Activated T-cell treated with anti-CD3 and anti-CD28 coated beads, Interleukin-2, amount 50 U/mL, for 72 hours (primary cell): ENCODE measurements at regions not wholly inside any gene's neighbourhood (a gene's known extent, or its start where the extent isn't known, plus 50 kb on each side); places are given as distances from the start of the nearest gene placed in this dataset.

Source experiments
- ATAC-seq, 2 donors: fragments of 150-1000 bp; cut with Tn5 transposase; replicated peaks in 1 of 2; 2 replicates each; pipeline ENCODE4 v1.10.0; 2021; ENCODE audit warnings: moderate library complexity in 2 of 2, mild to moderate bottlenecking in 1 of 2
- DNase-seq, 2 donors: peaks; one replicate each; pipeline ENCODE4 v3.0.0; 2021 to 2022; ENCODE audit warnings: mixed read lengths in 1 of 2
- H3K27ac Mint-ChIP-seq: one replicate; pipeline ENCODE4 v1.8.0; 2022; ENCODE audit warnings: mild to moderate bottlenecking, moderate library complexity, mixed read lengths
- H3K27me3 Mint-ChIP-seq: one replicate; pipeline ENCODE4 v1.8.0; 2022; ENCODE audit warnings: low read depth, mixed read lengths
- H3K36me3 Mint-ChIP-seq, 2 donors: one replicate each; pipeline ENCODE4 v1.8.0; 2022; ENCODE audit warnings: mixed read lengths in 2 of 2, mild to moderate bottlenecking in 1 of 2; ENCODE audit not compliant: insufficient read depth in 2 of 2
- H3K4me1 Mint-ChIP-seq: one replicate; pipeline ENCODE4 v1.8.0; 2022; ENCODE audit warnings: low read depth, mixed read lengths
- H3K4me3 Mint-ChIP-seq, 2 donors: one replicate each; pipeline ENCODE4 v1.8.0; 2022; ENCODE audit warnings: mild to moderate bottlenecking in 2 of 2, mixed read lengths in 2 of 2, moderate library complexity in 2 of 2
- H3K9me3 Mint-ChIP-seq, 2 donors: one replicate each; pipeline ENCODE4 v1.8.0; 2022; ENCODE audit warnings: mixed read lengths in 2 of 2

DNA sequence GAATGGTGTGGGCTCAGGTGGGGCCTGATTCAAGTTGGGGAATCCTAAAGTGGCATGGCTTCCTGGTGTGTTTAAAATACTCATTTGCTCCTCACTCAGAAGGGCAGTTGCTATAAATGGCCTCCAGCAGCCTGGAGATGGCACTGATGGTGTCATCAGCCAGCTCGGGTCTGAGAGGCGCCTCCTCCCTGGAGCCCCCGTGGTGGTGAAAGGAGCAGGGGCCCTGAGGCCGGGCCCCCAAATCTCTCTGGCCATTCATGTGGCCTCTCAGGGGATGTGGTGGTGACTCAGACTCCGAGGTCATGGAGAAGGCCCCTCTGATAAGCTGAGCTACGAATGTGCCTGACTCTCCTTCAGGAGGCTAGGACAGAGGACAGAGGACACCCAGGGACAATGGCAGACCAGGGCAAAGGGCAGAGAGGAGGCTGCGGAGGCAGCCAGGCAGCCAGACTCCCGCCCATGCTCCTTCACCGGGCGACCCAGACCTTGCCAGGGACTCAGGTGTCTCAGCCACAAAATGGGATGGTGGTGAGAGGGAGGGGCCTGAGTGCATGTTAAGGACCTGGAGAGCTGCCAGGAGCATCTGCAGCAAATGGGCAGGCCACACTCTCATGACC is 129.2 kb downstream of the CTTN start:
- Mint-ChIP-seq H3K36me3 (no peaks in the 10 kb centered on the region), H3K27ac (no peak overlapping the region), H3K4me1 (no peaks in the 10 kb centered on the region), H3K9me3 (no peaks in the 10 kb centered on the region), H3K27me3 (peaks cover 2% of the 10 kb centered on the region), H3K4me3 (no peak overlapping the region)
- no peak for ATAC-seq
- DNase-seq, result no peak

DNA sequence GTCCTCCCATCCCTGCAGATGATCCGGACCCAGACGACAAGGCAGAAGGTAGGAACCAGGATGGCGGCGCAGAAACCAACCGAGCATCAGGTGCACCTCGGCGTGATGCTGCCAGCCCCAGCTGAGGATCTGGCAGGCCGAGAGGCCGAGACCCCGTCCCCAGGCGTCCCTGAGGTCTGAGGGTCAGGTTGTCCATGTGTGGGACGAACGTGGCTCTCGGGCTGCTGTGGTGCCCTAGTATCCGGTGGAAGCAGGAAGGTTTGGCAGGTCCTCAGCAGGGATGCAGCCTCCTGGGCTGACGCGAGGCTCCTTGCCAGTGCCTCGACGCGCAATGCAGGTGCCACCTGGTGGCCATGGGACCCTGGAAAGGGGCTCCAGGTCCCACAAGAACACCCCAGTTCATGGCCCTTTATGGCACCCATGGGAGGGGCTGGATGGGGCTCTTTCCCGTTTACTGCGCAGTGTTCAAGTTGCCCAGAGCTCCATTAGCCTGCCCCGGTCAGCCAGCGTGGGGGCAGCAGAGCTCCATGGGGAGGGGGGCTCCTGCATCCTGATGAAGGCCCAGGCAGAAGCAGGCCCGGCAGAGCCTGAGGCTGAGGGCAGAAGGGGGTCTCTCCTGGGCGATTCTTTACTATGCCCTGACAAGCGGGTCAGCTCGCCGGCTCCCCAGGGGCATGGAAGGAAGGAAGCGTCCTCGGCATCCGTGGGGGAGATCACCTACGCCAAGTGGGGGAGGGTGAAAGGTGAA is 129.9 kb downstream of the CTTN start:
- Mint-ChIP-seq H3K9me3 (no peaks in the 10 kb centered on the region), H3K4me1 (no peaks in the 10 kb centered on the region), H3K4me3 (no peak overlapping the region), H3K36me3 (no peaks in the 10 kb centered on the region), H3K27ac (no peak overlapping the region), H3K27me3 (no peaks in the 10 kb centered on the region)
- ATAC-seq (no peak), DNase-seq (no peak)

DNA sequence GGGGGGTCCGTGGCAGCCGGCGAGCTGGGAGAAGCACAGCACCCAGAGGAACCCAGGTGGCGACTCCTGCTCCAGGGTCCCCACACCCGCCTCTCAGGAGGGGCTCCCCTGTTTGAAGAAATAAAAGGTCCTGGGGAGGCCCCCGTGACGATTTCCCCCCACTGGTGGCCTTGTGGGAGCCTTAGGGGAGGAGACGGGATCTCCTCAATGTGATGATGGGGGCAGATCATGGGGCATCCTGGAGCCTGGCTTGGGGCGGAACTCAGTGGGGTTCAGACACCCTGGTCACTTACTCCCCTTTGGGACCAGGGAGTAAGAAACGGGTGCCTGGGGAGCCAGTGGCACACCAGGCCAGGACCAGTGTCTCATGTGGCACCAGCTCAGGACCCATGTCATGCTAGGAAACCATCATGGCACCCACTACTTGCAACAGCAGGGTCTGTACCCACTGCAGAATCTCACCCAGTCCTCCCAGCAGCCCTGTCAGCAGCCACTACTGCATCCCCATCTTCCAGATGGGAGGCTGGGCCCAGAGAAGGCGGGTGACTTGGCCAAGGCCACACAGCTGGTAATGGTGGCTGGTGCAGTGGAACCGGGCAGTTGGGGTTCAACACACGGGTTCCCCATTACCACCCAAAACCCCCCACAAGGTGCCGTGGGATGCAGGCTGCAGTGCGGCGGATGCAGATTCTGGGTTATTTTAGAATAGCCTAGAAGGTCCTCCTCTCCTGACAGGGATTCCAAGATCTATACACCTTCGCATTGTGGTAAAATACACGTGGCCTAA is 130.7 kb downstream of the CTTN start:
- Mint-ChIP-seq H3K4me1 (no peaks in the 10 kb centered on the region), H3K9me3 (peaks cover 4 to 5% of the 10 kb centered on the region in 2 donors), H3K27me3 (no peaks in the 10 kb centered on the region), H3K36me3 (no peaks in the 10 kb centered on the region), H3K27ac (no peak overlapping the region), H3K4me3 (no peak overlapping the region)
- ATAC-seq (no peak), DNase-seq (no peak)

DNA sequence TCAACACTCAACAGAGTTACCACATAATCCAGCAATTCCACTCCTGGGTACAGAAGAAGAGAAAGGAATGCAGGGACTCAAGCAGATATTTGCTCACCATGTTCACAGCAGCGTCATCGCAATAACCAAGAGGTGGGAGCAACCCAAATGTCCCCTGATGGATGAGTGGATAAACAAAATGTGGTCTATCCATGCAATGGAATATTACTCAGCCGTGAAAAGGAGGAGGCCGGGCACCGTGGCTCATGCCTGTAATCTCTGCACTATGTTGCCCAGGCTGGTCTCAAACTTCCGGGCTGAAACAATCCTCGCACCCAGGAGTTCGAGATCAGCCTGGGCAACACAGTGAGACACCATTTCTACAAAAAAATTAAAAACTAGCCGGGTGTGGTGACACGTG is 131.7 kb downstream of the CTTN start:
- Mint-ChIP-seq H3K27me3 (no peaks in the 10 kb centered on the region), H3K27ac (no peak overlapping the region), H3K36me3 (no peaks in the 10 kb centered on the region), H3K4me3 (no peak overlapping the region), H3K9me3 (peaks cover 4 to 6% of the 10 kb centered on the region in 2 donors), H3K4me1 (no peaks in the 10 kb centered on the region)
- no peak for ATAC-seq
- no peak for DNase-seq

DNA sequence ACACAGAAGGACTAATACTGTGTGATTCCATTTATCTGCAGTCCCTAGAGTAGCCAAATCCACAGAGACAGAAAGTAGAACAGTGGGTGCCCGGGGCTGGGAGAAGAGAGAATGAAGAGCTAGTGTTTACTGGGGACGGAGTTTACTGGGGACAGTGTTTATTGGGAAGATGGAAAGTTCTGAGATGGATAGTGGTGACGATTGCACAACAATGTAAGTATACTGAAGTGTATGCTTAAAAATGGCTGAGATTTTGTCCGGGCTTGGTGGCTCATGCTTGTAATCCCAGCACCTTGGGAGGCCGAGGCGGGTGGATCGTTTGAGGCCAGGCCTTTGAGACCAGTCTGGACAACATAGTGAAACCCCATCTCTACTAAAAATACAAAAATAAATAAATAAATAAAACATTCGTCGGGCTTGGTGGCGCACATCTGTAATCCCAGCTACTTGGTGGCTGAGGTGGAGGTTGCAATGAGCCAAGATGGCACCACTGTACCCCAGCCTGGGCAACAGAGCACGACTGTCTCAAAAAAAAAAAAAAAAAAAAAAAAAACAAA is 132.4 kb downstream of the CTTN start:
- peaks cover 7 to 10% of the 10 kb centered on the region in 2 donors for H3K9me3 Mint-ChIP-seq
- no peaks in the 10 kb centered on the region for H3K4me1 Mint-ChIP-seq
- H3K27ac Mint-ChIP-seq, result no peak overlapping the region
- peaks cover 2 to 4% of the 10 kb centered on the region in 2 donors for H3K36me3 Mint-ChIP-seq
- no peak for ATAC-seq
- H3K27me3 Mint-ChIP-seq, result no peaks in the 10 kb centered on the region
- no peak for DNase-seq
- no peak overlapping the region for H3K4me3 Mint-ChIP-seq

DNA sequence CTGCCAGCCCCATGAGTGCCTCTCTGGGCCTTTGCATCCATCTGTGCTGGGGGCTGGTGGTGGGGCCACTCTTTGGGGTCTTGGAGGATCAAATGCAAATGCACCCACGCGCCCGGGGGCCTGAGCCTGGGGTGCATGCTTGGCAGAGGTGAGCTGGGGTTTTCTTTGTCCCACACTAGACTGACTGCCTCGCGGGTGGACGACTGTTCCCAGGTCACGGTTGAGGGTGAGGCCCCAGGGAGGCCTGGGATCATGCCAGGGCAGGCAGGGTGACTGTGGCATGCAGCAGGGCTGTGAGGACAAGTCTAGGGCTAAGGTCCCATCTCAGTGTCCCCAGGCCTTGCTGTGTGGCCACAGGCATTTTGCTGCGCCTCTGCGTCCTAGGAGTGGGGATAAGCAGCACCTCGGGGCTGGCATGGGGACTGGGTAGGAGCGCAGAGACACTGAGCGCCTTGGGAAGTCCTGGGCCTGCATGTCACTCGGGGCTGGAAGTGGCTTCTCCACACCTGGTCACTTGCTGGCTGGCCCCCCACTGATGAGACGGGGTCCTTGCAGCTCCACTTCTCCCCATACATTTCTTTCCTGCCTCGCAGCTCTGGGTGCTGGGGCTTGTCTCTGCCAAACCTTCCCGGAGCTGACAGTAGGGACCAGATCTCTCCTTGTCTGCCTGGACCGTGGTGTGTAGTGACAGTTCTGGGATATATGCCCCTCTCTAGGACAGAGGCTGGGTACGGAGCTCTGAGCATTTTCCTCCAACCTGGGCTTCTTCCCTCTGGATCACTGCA is 133.1 kb downstream of the CTTN start:
- no peaks in the 10 kb centered on the region for H3K27me3 Mint-ChIP-seq
- no peaks in the 10 kb centered on the region for H3K4me1 Mint-ChIP-seq
- no peak for DNase-seq
- H3K36me3 Mint-ChIP-seq, result peaks cover 2 to 4% of the 10 kb centered on the region in 2 donors
- peaks cover 7 to 10% of the 10 kb centered on the region in 2 donors for H3K9me3 Mint-ChIP-seq
- H3K27ac Mint-ChIP-seq, result no peak overlapping the region
- ATAC-seq, result no peak
- no peak overlapping the region for H3K4me3 Mint-ChIP-seq

DNA sequence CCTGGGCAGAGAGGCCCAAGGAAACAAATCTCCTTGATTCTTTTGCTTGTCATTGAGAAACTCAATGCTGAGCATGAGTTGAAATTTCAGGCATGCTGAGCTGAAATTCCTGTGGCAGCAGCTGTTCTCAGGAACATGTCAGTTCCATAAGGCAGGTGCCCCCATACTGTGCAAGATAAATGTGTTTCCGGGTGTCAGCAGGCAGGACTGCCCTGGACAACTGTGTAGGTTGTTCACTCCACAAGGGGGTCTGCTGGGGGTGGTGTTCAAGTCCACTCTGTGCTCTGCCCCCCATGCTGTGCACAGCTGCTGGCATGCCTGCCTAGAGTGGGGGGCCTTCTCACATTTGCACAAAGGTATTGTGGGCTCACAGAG is 133.7 kb downstream of the CTTN start:
- H3K27me3 Mint-ChIP-seq, result no peaks in the 10 kb centered on the region
- no peak overlapping the region for H3K4me3 Mint-ChIP-seq

DNA sequence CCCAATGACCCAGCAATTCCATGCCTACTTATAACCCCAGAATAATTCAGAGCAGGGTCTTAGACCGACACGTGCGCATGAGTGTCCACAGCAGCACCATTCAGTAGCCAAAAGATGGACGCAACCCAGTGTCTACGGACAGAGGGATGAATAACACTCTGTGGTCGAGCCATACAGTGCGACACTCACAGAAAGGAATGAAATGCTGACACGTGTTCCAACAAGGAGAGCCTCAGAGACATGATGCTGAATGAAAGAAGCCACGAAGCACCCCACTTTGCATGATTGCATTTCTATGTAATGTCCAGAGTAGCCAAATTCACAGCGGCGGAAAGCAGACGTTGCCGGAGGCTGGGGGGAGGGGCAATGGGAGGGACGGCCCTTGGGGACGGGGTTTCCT is 134.4 kb downstream of the CTTN start:
- Mint-ChIP-seq H3K4me3 (no peak overlapping the region), H3K27me3 (no peaks in the 10 kb centered on the region), H3K27ac (no peak overlapping the region), H3K36me3 (peaks cover 2 to 4% of the 10 kb centered on the region in 2 donors), H3K9me3 (peaks cover 7 to 10% of the 10 kb centered on the region in 2 donors), H3K4me1 (no peaks in the 10 kb centered on the region)
- no peak for ATAC-seq
- DNase-seq, result no peak

More for the DNA sequence above, 133.7 kb downstream of the CTTN start:
- DNase-seq (no peak), ATAC-seq (no peak)
- no peaks in the 10 kb centered on the region for H3K4me1 Mint-ChIP-seq
- no peak overlapping the region for H3K27ac Mint-ChIP-seq
- H3K36me3 Mint-ChIP-seq, result peaks cover 2 to 4% of the 10 kb centered on the region in 2 donors
- peaks cover 7 to 10% of the 10 kb centered on the region in 2 donors for H3K9me3 Mint-ChIP-seq

DNA sequence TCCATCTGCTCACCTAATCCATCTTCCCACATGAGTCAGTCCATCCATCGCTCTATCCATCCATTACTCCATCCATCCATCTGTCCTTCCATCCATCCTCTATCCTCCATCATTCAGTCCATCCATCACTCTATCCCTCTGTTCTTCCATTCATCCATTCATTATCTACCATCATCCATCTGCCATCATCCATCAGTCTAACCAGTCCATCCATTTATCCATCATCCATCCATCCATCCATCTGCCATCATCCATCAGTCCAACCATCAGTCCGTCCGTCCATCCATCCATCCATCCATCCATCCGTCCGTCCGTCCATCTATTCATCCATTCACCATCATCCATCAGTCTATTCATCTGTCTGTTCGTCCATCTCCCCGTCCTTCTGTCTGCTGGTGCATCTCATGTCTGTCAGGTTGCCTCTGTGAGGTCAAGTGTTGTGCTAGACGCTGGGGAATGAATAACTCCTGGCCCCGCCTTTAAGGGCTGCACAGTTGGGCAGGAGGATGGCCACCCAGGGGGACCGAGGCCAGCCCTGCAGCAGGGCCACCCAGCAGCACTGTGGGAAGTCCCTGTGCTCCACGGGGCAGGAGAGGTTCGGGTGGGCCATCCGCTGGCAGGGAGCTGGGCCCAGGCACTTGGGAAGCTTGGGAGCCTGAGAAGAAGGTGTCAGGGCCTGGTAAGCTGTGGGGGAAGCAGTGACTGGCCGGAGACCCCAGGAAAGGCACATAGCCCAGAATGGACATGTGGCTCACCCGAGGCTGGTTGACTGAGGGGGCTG is 137.1 kb downstream of the CTTN start:
- Mint-ChIP-seq H3K27ac (no peak overlapping the region), H3K4me3 (no peak overlapping the region), H3K9me3 (peaks cover 7 to 10% of the 10 kb centered on the region in 2 donors), H3K27me3 (no peaks in the 10 kb centered on the region), H3K36me3 (peaks cover 2 to 4% of the 10 kb centered on the region in 2 donors), H3K4me1 (no peaks in the 10 kb centered on the region)
- DNase-seq (no peak), ATAC-seq (no peak)

DNA sequence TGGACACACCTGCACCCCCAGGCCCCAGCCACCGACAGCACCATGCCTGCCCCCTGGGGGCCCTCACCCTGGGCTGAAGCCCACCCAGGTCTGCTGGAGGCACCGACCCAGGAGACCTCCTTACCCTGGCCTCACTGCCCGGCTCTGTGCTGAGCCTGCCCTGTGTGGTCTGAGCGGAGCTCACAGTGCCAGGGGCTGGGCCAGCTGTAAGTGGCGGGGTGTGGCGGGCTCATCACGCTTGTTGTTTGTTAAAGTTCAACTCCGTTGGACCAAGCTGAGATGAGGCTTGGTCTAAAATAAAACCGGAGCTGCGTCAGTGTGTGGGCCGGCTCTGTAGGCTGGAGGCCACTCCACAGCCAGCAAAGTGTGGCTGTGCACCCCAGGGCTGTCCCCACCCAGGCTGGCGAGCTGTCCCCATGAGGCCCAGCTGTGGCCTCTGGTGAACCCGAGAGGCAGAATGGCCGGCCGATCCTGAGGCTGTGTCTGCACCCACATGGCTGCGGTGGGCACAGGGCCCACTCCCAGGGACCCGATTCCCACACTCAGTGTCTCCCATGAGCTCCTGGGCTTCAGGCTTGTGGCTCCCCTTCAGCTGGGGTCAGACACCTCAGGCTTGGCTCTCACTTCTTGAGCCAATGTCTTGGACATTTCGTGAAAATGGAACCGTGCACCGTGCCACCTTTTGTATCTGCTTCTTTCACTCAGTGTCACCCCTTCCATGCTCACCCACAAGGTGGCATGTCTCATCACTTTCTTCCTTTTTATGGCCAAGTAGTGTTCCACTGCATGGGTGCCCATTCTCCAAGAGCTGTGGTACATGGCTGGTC is 137.9 kb downstream of the CTTN start:
- Mint-ChIP-seq H3K27ac (no peak overlapping the region), H3K4me3 (no peak overlapping the region), H3K36me3 (peaks cover 2 to 4% of the 10 kb centered on the region in 2 donors), H3K9me3 (peaks cover 7 to 10% of the 10 kb centered on the region in 2 donors), H3K27me3 (no peaks in the 10 kb centered on the region), H3K4me1 (no peaks in the 10 kb centered on the region)
- ATAC-seq (no peak), DNase-seq (no peak)
